ENCODE measurements at regions not wholly inside any gene's neighbourhood (a gene's known extent, or its start where the extent isn't known, plus 50 kb on each side); places are given as distances from the start of the nearest gene placed in this dataset.

DNA sequence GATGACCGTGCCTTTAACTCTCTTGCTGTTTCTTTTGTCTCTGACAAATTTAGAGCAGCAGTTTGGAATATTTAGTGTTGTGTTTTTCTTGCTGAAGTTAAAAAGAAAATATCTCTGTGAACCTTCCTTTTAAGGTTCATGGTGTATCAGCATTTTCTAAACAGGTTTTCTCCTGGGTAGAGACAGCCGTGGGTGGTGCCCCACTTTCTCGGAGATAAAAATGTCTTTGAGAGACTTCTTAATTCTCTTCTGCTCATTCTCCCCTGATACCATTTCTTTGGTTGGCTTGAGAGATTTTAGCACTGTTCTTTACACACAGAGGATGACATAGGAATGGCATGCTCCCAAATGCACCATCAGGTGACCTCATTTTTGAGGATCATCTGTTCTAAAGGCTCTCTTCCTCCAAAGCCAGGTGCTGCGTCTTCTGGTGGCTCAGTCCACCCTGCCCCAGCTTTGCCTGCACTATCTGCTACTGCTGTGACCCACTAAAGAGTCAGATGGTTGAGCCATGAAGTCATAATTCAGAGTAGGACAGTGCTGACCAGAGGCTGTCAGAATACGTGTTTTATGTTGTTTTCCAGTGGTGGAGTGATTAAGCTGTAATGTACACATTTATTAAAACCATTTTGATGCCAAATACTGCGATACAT is 90.3 kb upstream of the SLC10A2 start:
- no peak for DNase-seq
- dilution Hi-C loops (cut with HindIII; ENCODE audit: low sequenced_read_pairs, unreplicated experiment): no loop called here

More for the DNA sequence above, 90.3 kb upstream of the SLC10A2 start:
- Histone ChIP-seq H4K91ac (ENCODE audit: insufficient read depth, low read depth, low read length) (no peak overlapping the region), H2BK20ac (ENCODE audit: low read depth, low read length) (no peak overlapping the region), H2BK15ac (ENCODE audit: low read depth, low read length) (no peak overlapping the region), H2AK5ac (ENCODE audit: low read depth, low read length) (no peak overlapping the region), H3K36me3 (ENCODE audit: control insufficient read depth, insufficient read depth, low read length) (no peaks in the 10 kb centered on the region), H2BK5ac (ENCODE audit: low read depth, low read length, poor library complexity, severe bottlenecking) (no peak overlapping the region), H3K4me1 (ENCODE audit: control insufficient read depth, insufficient read depth, low read length) (no peaks in the 10 kb centered on the region), H3K14ac (replicated peaks; ENCODE audit: low read depth, low read length) (no peak overlapping the region), H2AFZ (replicated peaks; ENCODE audit: low read length, poor library complexity) (no peak overlapping the region), H3K18ac (ENCODE audit: low read depth, low read length) (no peak overlapping the region), H4K20me1 (ENCODE audit: insufficient read depth, low read length) (no peaks in the 10 kb centered on the region), H2AK9ac (replicated peaks; ENCODE audit: low read depth, low read length, poor library complexity) (no peak overlapping the region), H3K9ac (ENCODE audit: low read depth, low read length) (no peak overlapping the region), H2BK120ac (ENCODE audit: low read depth, low read length) (no peak overlapping the region), H3K56ac (ENCODE audit: extremely low read depth, insufficient read depth, low read length) (no peak overlapping the region), H3K23ac (ENCODE audit: low read depth, low read length) (no peak overlapping the region), H3K4me3 (ENCODE audit: insufficient read depth, low read depth, low read length) (no peak overlapping the region), H3K9me1 (ENCODE audit: insufficient read depth, low read length) (no peaks in the 10 kb centered on the region), H3K4me2 (ENCODE audit: low read depth, low read length) (no peak overlapping the region), H3K27ac (ENCODE audit: insufficient read depth, low read length) (no peak overlapping the region), H3K79me1 (ENCODE audit: low read depth in 1 of 2, low read length in 2 of 2) (no peaks in the 10 kb centered on the region), H3K27me3 (ENCODE audit: control insufficient read depth, insufficient read depth, low read length) (no peaks in the 10 kb centered on the region), H3K9me3 (ENCODE audit: control insufficient read depth, insufficient read depth, low read length) (peaks cover 13% of the 10 kb centered on the region), H4K5ac (ENCODE audit: low read depth, low read length) (no peak overlapping the region), H4K8ac (ENCODE audit: low read depth in 2 of 2, low read length in 2 of 2) (no peak overlapping the region), H3K4ac (ENCODE audit: low read depth, low read length) (no peak overlapping the region)
- in situ Hi-C loops (cut with MboI; ENCODE audit: low sequenced_read_pairs): no loop called here
- TF ChIP-seq, protein P1, sequence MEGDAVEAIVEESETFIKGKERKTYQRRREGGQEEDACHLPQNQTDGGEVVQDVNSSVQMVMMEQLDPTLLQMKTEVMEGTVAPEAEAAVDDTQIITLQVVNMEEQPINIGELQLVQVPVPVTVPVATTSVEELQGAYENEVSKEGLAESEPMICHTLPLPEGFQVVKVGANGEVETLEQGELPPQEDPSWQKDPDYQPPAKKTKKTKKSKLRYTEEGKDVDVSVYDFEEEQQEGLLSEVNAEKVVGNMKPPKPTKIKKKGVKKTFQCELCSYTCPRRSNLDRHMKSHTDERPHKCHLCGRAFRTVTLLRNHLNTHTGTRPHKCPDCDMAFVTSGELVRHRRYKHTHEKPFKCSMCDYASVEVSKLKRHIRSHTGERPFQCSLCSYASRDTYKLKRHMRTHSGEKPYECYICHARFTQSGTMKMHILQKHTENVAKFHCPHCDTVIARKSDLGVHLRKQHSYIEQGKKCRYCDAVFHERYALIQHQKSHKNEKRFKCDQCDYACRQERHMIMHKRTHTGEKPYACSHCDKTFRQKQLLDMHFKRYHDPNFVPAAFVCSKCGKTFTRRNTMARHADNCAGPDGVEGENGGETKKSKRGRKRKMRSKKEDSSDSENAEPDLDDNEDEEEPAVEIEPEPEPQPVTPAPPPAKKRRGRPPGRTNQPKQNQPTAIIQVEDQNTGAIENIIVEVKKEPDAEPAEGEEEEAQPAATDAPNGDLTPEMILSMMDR (conservative IDR thresholded peaks at IDR 0.05; ENCODE audit: low read depth, low read length): no peak
- TF ChIP-seq MAZ (IDR thresholded peaks at IDR 0.05; ENCODE audit: borderline replicate concordance, low read depth, low read length) (no peak), POLR2A (IDR thresholded peaks at IDR 0.05; ENCODE audit: low read depth, low read length) (no peak), NFE2L2 (IDR thresholded peaks at IDR 0.05; ENCODE audit: low read depth, low read length) (no peak), RFX5 (IDR thresholded peaks at IDR 0.05; ENCODE audit: low read depth, low read length) (no peak), FOS (IDR thresholded peaks at IDR 0.05; ENCODE audit: low read depth, low read length) (no peak), BHLHE40 (IDR thresholded peaks at IDR 0.05; ENCODE audit: low read depth, low read length) (no peak), CEBPB (IDR thresholded peaks at IDR 0.05; ENCODE audit: low read depth, low read length) (no peak)
- BruUV-seq (replicated peaks): no TSS peak
- CTCF ChIA-PET: no interaction called here
- intact Hi-C loops (cut with micrococcal nuclease): no loop called here
- no peak for ATAC-seq (ENCODE audit: low read depth)
- WGBS, 2 experiments (ENCODE audit: extremely low coverage in 2 of 2, insufficient read length in 1 of 2): no CpG with 5 or more reads among the region's 6 CpGs
- POLR2A ChIA-PET (ENCODE audit: unreplicated experiment): no interaction called here

Data from IMR-90 (cell line).